Heart left ventricle (tissue), 16 donors: ENCODE measurements at regions not wholly inside any gene's neighbourhood (a gene's known extent, or its start where the extent isn't known, plus 50 kb on each side); places are given as distances from the start of the nearest gene placed in this dataset.

Source experiments
- ATAC-seq, 4 donors: fragments of 200-7000 bp; cut with Tn5 transposase; one replicate each; pipeline ENCODE4 v1.9.1; 2020 to 2022; ENCODE audit warnings: moderate library complexity in 4 of 4, mild to moderate bottlenecking in 3 of 4, moderate number of reproducible peaks in 1 of 4
- DNase-seq, 5 donors: peaks; one replicate each; pipeline ENCODE4 v3.0.0-alpha.2; 2020
- H3K27ac ChIP-seq, 12 donors: fragments of 200-600 bp; sonication (generic) in 4 of 12; one replicate each; pipeline versions ENCODE4 v1.5.0 to v1.8.0; 2016 to 2022; ENCODE audit warnings: mild to moderate bottlenecking in 2 of 12
- H3K27me3 ChIP-seq, 9 donors: fragments of 200-600 bp; sonication (generic) in 2 of 9; one replicate each; pipeline versions ENCODE4 v1.5.1 to v1.8.0; 2016 to 2022; ENCODE audit warnings: mild to moderate bottlenecking in 3 of 9
- H3K36me3 ChIP-seq, 9 donors: fragments of 200-600 bp; sonication (generic) in 2 of 9; one replicate each; pipeline versions ENCODE4 v1.5.0 to v1.8.0; 2018 to 2022; ENCODE audit warnings: mild to moderate bottlenecking in 2 of 9
- H3K4me1 ChIP-seq, 12 donors: fragments of 200-600 bp; sonication (generic) in 4 of 12; one replicate each; pipeline versions ENCODE4 v1.5.0 to v1.8.0; 2016 to 2022; ENCODE audit warnings: mild to moderate bottlenecking in 3 of 12
- H3K4me3 ChIP-seq, 12 donors: fragments of 200-600 bp; sonication (generic) in 4 of 12; one replicate each; pipeline versions ENCODE4 v1.5.0 to v1.8.0; 2017 to 2022; ENCODE audit warnings: mild to moderate bottlenecking in 9 of 12, moderate library complexity in 4 of 12
- H3K9me3 ChIP-seq, 12 donors: fragments of 200-600 bp; sonication (generic) in 4 of 12; one replicate each; pipeline versions ENCODE4 v1.5.0 to v1.8.0; 2016 to 2022; ENCODE audit warnings: mild to moderate bottlenecking in 1 of 12
- POLR2A ChIP-seq, 2 donors: fragments of 450-650 bp; IDR thresholded peaks; one replicate each; pipeline ENCODE4 v1.6.1; 2017; ENCODE audit warnings: antibody characterized with exemption in 2 of 2, mild to moderate bottlenecking in 2 of 2, moderate library complexity in 2 of 2
- WGBS, 4 donors: extraction: QIAGEN DNeasy Blood & Tissue Kit in 2 of 4; methylation state at CpG; one replicate each; pipeline versions ENCODE4 v1.1.5 to v1.1.7; 2013 to 2018; 5-methylcytosine and 5-hydroxymethylcytosine counted together
- intact Hi-C, 10 donors: fragments of 100-400 bp; cut with DNase I; formaldehyde crosslinking; loops; one replicate each; pipeline versions ENCODE4 v1.11.1 to v1.14.2; 2022
- TF ChIP-seq, protein P1 (sequence below), 12 donors: fragments of 200-600 bp; sonication (generic) in 4 of 12; IDR thresholded peaks; one replicate each; pipeline versions ENCODE4 v1.5.0 to v1.8.0; 2018 to 2022; ENCODE audit warnings: antibody characterized with exemption in 12 of 12, mild to moderate bottlenecking in 5 of 12
- donor health status: ischemic (EF 13 %, LVEDD 7.1; RV severe dilation, severe dysfunction).
- donor health status: healthy with polysubstance abuse.
- donor health status: DM: no; HTN: yes; CAD: no.
- donor health status: DM: no; HTN: no; CAD: no.
- donor health status: ischemic (EF 25% LVEDD 6.9; RV normal size, moderate dysfunction).
- donor health status: ischemic (EF 25% LVEDD 5.7; RV mildly dilated, moderate dysfunction).
- donor health status: healthy.
- donor health status: DM: yes; HTN: yes; CAD: no.
- donor health status: ischemic (EF 35%, LVEDD 5.7; RV mildly dilated, moderate dysfunction).
- donor health status: nonischemic (EF 11% LVEDD 7.7; RV severe dilation, severe dysfunction).
- donor health status: DM: yes; HTN: yes; CAD: no.
- donor health status: PGD.
- donor health status: ischemic (EF 29% LVEDD 5.4; RV normal size, mild dysfunction).
- donor health status: nonischemic (EF 23%, LVEDD 6.1; RV moderate dilation, normal function).

DNA sequence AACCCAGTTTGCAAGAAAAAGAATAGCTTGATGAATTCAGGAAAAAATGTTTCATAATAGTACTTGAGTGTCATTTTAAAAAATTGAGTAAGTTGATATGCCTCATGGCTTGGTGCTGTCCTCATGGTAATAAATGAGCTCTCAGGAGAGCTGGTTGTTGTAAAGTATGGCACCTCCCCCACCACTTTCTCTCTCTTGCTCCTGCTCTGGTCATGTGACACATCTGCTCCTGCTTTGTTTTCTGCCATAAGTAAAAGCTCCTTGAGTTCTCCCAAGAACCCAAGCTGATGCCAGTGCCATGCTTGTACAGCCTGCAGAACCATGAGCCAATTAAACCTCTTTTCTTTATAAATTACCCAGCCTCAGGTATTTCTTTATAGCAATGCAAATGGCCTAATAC, 108.8 kb upstream of the CRBN start:
- Histone ChIP-seq H3K4me1 (no peaks in the 10 kb centered on the region), H3K27me3 (no peaks in the 10 kb centered on the region), H3K36me3 (no peaks in the 10 kb centered on the region), H3K27ac (no peak overlapping the region), H3K4me3 (no peak overlapping the region), H3K9me3 (peaks cover 0 to 9% (median 0%) of the 10 kb centered on the region in 12 donors)
- TF ChIP-seq POLR2A (IDR thresholded peaks at IDR 0.05), result no peak
- TF ChIP-seq, protein P1, sequence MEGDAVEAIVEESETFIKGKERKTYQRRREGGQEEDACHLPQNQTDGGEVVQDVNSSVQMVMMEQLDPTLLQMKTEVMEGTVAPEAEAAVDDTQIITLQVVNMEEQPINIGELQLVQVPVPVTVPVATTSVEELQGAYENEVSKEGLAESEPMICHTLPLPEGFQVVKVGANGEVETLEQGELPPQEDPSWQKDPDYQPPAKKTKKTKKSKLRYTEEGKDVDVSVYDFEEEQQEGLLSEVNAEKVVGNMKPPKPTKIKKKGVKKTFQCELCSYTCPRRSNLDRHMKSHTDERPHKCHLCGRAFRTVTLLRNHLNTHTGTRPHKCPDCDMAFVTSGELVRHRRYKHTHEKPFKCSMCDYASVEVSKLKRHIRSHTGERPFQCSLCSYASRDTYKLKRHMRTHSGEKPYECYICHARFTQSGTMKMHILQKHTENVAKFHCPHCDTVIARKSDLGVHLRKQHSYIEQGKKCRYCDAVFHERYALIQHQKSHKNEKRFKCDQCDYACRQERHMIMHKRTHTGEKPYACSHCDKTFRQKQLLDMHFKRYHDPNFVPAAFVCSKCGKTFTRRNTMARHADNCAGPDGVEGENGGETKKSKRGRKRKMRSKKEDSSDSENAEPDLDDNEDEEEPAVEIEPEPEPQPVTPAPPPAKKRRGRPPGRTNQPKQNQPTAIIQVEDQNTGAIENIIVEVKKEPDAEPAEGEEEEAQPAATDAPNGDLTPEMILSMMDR (IDR thresholded peaks at IDR 0.05), result no peak
- ATAC-seq (no peak), DNase-seq (no peak)
- intact Hi-C loops, result no loop called here

GRCh38 chr3:3286014-3286413, 106.5 kb upstream of the CRBN start:
- H3K36me3 ChIP-seq, result no peaks in the 10 kb centered on the region
- intact Hi-C loops, result no loop called here

DNA sequence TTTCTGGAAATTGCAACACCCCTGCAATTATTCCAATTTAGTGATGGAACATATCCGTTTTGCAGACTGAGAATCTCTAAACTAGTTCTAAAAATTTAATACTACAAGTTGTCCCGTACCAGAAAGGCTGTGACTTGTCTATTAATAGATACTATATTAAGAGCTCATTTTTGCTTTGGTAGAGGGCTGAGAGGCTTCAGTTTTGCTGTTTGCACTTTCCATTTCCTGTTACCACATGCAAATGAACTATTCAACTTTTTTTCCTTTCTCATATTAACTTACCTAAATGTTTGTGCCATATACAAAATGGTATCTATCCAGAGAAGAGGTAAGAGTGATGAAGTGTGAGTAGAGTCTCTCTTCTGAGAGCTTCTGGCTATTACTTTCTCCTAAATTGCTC, 101.5 kb upstream of the CRBN start:
- no peak overlapping the region for H3K27ac ChIP-seq
- no peak for DNase-seq
- ATAC-seq, result no peak
- intact Hi-C loops, result no loop called here
- TF ChIP-seq POLR2A (IDR thresholded peaks at IDR 0.05), result no peak
- TF ChIP-seq, protein P1 (IDR thresholded peaks at IDR 0.05), result no peak
- WGBS, 4 donors, result 41 to 51% (median 46%) methylated on average over 2 of the region's 2 CpGs
- no peak overlapping the region for H3K4me3 ChIP-seq
- H3K27me3 ChIP-seq, result no peaks in the 10 kb centered on the region
- no peaks in the 10 kb centered on the region for H3K36me3 ChIP-seq
- no peaks in the 10 kb centered on the region for H3K9me3 ChIP-seq
- H3K4me1 ChIP-seq, result no peaks in the 10 kb centered on the region

More at GRCh38 chr3:3286014-3286413, 106.5 kb upstream of the CRBN start:
- peaks cover 0 to 4% (median 0%) of the 10 kb centered on the region in 12 donors for H3K9me3 ChIP-seq
- H3K27me3 ChIP-seq, result no peaks in the 10 kb centered on the region
- 51 to 55% (median 54%) methylated on average over 2 of the region's 2 CpGs for WGBS, 4 donors
- no peak for DNase-seq
- H3K27ac ChIP-seq, result no peak overlapping the region
- TF ChIP-seq POLR2A (IDR thresholded peaks at IDR 0.05), result no peak
- TF ChIP-seq, protein P1 (IDR thresholded peaks at IDR 0.05), result no peak
- ATAC-seq, result no peak
- no peaks in the 10 kb centered on the region for H3K4me1 ChIP-seq
- no peak overlapping the region for H3K4me3 ChIP-seq

- no peaks in the 10 kb centered on the region for H3K36me3 ChIP-seq
- no peak for ATAC-seq
- no peak overlapping the region for H3K4me3 ChIP-seq
- no peak for DNase-seq
- H3K27ac ChIP-seq, result no peak overlapping the region
- H3K9me3 ChIP-seq, result no peaks in the 10 kb centered on the region
- H3K4me1 ChIP-seq, result no peaks in the 10 kb centered on the region
- 40 to 69% (median 62%) methylated on average over 1 of the region's 1 CpG for WGBS, 4 donors
- TF ChIP-seq POLR2A (IDR thresholded peaks at IDR 0.05), result no peak
- TF ChIP-seq, protein P1 (IDR thresholded peaks at IDR 0.05), result no peak
- intact Hi-C loops, result no loop called here
- H3K27me3 ChIP-seq, result no peaks in the 10 kb centered on the region
Measured at GRCh38 chr3:3280396-3280795, 100.9 kb upstream of the CRBN start.
